ENCODE measurements at regions not wholly inside any gene's neighbourhood (a gene's known extent, or its start where the extent isn't known, plus 50 kb on each side); places are given as distances from the start of the nearest gene placed in this dataset.

DNA sequence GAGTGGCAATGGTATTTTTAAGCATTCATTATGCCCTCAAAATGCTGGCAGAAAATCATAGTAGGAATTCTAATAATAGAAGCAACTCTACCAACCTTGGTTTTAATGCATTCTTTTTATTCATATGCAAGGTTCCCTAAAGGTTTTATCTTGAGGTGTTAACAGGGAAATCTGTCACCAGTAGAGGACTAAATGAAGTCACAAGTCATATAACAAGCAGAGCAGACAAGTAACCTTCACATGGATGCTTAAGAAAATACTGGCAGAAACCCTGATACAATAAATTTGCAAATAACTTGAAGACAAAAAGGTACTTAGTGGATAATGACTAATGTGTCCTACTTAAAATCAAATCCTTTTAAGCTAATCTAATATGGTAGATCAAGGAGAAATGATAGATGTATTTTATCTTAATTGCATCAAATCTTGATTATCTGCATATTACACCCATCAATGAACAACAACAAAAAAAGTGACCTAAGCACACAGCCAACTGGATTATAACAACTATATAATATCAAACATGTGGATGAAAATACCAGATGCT lies 73.3 kb downstream of the RFC3 start:
- ATAC-seq (replicated peaks): no peak
- H3K27me3 Mint-ChIP-seq: no peaks in the 10 kb centered on the region

DNA sequence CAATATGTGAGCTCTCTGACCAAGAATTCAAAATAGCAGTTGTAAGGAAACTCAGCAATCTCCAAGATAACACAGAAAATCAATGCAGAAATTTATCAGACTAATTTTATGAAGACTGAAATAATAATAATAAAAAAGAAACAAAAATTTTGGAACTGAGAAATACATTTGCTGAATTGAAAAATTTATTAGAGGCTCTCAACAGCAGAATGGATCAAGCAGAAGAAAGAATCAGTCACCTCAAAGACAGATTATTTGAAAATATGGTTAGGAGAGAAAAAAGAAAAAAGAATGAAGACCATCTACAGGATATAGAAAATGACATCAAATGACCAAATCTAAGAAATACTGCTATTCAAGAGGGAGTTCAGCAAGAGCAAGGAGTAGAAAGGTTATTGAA lies 75.6 kb downstream of the RFC3 start:
- Mint-ChIP-seq H3K27ac (no peak overlapping the region), H3K9me3 (peaks cover 5 to 39% of the 10 kb centered on the region in 2 donors), H3K4me3 (no peak overlapping the region), H3K36me3 (ENCODE audit: insufficient read depth) (no peaks in the 10 kb centered on the region), H3K4me1 (ENCODE audit: low read depth in 2 of 2) (no peaks in the 10 kb centered on the region), H3K27me3 (no peaks in the 10 kb centered on the region)
- ATAC-seq (replicated peaks): no peak
- no peak for DNase-seq

More for the DNA sequence above, 73.3 kb downstream of the RFC3 start:
- H3K4me1 Mint-ChIP-seq (ENCODE audit: low read depth in 2 of 2): no peaks in the 10 kb centered on the region
- DNase-seq: no peak
- no peak overlapping the region for H3K27ac Mint-ChIP-seq
- H3K4me3 Mint-ChIP-seq: no peak overlapping the region
- H3K9me3 Mint-ChIP-seq: peaks cover 5 to 28% of the 10 kb centered on the region in 2 donors
- no peaks in the 10 kb centered on the region for H3K36me3 Mint-ChIP-seq (ENCODE audit: insufficient read depth)

DNA sequence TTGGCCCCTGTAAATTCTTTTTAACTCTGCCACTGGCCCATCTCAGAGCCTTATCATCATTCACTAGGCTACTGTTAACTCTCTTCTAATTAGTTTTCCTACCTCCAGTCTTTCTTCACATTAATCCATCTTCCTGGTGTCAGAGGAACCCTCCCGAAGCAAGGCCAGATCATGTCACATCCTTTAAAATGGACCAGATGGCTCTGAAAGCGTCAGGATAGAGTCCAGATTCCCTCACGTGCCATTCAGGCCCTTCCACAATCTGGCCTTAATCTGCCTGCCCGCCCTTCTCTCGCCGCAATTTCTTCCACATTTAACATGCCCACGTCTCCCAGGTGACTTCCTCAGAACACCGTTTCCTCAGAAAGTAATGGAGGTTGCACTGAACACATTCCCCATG lies 86.5 kb downstream of the RFC3 start:
- DNase-seq: no peak
- H3K27ac Mint-ChIP-seq: no peak overlapping the region
- no peak overlapping the region for H3K4me3 Mint-ChIP-seq
- ATAC-seq (replicated peaks): no peak
- no peaks in the 10 kb centered on the region for H3K4me1 Mint-ChIP-seq (ENCODE audit: low read depth in 2 of 2)
- H3K9me3 Mint-ChIP-seq: peaks cover 0 to 2% of the 10 kb centered on the region in 2 donors
- H3K36me3 Mint-ChIP-seq (ENCODE audit: insufficient read depth): no peaks in the 10 kb centered on the region
- no peaks in the 10 kb centered on the region for H3K27me3 Mint-ChIP-seq

DNA sequence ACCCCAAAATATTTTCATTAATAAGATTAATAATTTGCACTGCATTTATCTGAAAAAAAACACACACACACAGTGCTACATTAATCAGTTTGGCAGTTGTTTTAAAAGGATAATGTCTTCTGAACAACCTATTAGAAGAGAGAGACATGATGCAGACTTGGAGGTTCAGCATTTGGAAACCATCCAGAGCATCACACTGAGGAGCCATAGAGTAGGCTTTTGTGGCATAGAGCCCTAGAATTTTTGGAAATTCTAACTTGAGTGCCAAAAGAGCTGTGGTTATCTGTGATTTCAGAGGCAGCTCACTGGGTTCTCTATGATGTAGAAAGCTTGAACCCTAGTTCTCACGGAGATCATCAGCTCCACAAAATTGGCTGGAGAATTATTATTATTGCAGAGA lies 90.2 kb downstream of the RFC3 start:
- no peaks in the 10 kb centered on the region for H3K36me3 Mint-ChIP-seq (ENCODE audit: insufficient read depth)
- no peak for DNase-seq
- no peaks in the 10 kb centered on the region for H3K9me3 Mint-ChIP-seq
- H3K27ac Mint-ChIP-seq: no peak overlapping the region
- H3K4me3 Mint-ChIP-seq: no peak overlapping the region
- no peaks in the 10 kb centered on the region for H3K4me1 Mint-ChIP-seq (ENCODE audit: low read depth in 2 of 2)
- H3K27me3 Mint-ChIP-seq: no peaks in the 10 kb centered on the region
- ATAC-seq (replicated peaks): no peak

DNA sequence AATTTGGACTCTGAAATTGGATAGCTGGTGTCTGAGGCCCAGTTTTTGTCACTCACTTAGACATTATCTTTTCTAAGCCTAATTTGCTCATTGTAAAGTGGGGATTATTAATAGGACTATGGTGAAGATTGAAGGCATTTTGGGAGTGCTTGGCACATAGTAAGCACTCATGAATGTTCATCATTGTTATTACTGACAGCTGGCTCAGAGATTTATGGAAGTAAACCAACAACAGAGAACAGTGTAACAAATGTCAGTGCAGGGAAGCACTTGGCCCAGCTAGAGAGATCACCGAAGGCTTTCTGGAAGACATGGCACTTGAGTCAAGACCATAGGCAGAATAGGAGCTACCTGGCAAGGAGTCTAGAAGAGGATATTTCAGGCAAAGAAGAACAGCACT lies 92.3 kb downstream of the RFC3 start:
- Mint-ChIP-seq H3K36me3 (ENCODE audit: insufficient read depth) (no peaks in the 10 kb centered on the region), H3K4me1 (ENCODE audit: low read depth in 2 of 2) (no peaks in the 10 kb centered on the region), H3K27me3 (no peaks in the 10 kb centered on the region), H3K4me3 (no peak overlapping the region), H3K9me3 (no peaks in the 10 kb centered on the region), H3K27ac (no peak overlapping the region)
- no peak for DNase-seq
- ATAC-seq (replicated peaks): no peak

DNA sequence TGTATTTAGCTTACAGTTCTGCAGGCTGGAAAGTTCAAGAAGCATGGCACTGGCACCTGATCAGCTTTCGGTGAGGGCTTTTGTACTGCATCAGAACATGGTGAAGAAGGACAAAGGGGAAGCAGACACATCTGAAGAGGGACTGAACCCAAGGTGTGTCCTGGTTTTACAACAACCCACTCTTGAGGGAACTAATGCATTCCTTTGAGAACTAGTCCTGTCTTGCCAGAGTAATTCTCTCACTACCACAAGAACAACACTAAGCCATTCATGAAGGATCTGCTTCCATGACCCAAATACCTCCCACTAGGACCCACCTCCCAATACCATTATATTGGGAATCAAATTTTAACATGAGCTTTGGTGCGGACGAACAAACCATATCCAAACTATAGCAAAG lies 93.6 kb downstream of the RFC3 start:
- Mint-ChIP-seq H3K27ac (no peak overlapping the region), H3K4me1 (ENCODE audit: low read depth in 2 of 2) (no peaks in the 10 kb centered on the region), H3K27me3 (no peaks in the 10 kb centered on the region), H3K36me3 (ENCODE audit: insufficient read depth) (no peaks in the 10 kb centered on the region), H3K4me3 (no peak overlapping the region), H3K9me3 (no peaks in the 10 kb centered on the region)
- no peak for DNase-seq
- ATAC-seq (replicated peaks): no peak

DNA sequence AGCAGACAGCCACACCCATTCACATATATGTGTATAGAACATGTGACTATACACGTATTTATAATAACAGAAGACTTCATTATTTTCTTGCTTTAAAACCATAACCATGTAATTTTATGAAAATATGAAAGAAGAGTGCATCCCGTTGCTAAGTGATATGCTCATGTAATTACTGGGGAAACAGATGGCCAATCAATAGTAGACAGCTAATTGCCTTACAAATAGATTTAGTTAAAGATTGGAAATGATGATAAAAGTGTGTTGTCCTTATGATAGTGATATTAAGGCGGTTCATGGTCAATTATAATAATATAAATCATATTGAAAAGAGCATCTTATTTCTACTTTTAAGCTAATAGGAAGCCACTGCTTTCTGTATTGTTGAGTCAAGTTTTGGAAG lies 95.9 kb downstream of the RFC3 start:
- Mint-ChIP-seq H3K27ac (no peak overlapping the region), H3K36me3 (ENCODE audit: insufficient read depth) (no peaks in the 10 kb centered on the region), H3K27me3 (no peaks in the 10 kb centered on the region), H3K4me1 (ENCODE audit: low read depth in 2 of 2) (no peaks in the 10 kb centered on the region), H3K4me3 (no peak overlapping the region), H3K9me3 (no peaks in the 10 kb centered on the region)
- DNase-seq (no peak), ATAC-seq (replicated peaks) (no peak)

DNA sequence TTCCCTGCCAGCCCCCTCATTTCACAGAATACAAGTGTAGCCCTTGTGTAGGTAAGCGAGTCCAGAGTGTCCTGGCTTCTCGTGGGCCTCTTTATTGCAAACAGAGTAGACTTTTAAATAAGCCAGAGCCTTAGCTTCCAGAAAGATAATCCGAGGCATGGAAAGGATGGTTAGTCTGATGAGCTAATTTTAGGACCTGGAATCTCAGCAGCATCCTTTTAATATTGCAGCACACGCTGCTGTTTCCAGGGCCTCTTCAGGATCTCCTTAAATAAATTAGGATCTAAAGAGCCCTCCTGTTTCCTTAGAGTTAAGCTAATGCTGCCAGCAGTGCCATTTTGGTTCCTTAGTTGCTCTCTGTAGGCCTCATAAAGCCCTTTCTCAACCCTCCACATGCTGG lies 99.2 kb downstream of the RFC3 start:
- ATAC-seq (replicated peaks) (no peak), DNase-seq (no peak)
- no peaks in the 10 kb centered on the region for H3K4me1 Mint-ChIP-seq (ENCODE audit: low read depth in 2 of 2)
- H3K27ac Mint-ChIP-seq: no peak overlapping the region
- H3K36me3 Mint-ChIP-seq (ENCODE audit: insufficient read depth): no peaks in the 10 kb centered on the region
- H3K4me3 Mint-ChIP-seq: no peak overlapping the region
- H3K27me3 Mint-ChIP-seq: no peaks in the 10 kb centered on the region
- H3K9me3 Mint-ChIP-seq: no peaks in the 10 kb centered on the region

DNA sequence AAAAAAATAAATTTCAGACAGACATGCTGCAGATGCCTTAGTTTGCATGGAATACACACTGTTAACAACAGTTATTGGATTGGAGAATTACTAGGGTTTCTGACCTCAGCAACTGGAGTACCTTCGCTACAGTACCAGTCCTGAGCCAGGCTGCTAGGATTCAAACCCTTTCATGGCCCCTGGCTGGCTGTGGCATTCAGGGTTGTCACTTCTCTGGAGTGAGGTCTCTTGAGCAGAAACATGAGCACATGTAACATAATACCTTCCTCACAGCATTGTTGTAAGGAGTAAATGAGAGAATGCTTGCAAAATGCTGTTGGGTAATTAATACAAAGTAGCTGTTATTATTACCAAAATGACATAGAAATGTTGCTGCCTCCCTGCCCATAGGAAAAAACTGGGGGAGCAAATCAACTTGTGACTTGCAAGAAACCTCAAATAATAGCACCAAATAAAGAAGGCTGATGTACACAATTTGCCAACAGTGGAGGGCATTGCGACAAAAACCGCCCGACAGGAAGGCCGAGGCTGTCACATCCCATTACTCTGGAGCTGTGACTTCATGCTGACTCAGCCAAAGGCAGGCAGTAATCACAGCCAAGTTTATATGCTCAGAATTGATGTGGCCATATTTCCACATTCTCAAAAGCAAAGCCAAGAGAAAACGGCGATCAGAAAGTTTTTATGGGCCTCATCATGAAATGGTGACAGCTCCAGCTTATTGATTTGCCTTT lies 100.4 kb downstream of the RFC3 start:
- H3K4me1 Mint-ChIP-seq (ENCODE audit: low read depth in 2 of 2): no peaks in the 10 kb centered on the region
- H3K36me3 Mint-ChIP-seq (ENCODE audit: insufficient read depth): no peaks in the 10 kb centered on the region
- H3K4me3 Mint-ChIP-seq: no peak overlapping the region
- H3K9me3 Mint-ChIP-seq: no peaks in the 10 kb centered on the region
- DNase-seq (no peak), ATAC-seq (replicated peaks) (no peak)
- no peaks in the 10 kb centered on the region for H3K27me3 Mint-ChIP-seq
- H3K27ac Mint-ChIP-seq: no peak overlapping the region

DNA sequence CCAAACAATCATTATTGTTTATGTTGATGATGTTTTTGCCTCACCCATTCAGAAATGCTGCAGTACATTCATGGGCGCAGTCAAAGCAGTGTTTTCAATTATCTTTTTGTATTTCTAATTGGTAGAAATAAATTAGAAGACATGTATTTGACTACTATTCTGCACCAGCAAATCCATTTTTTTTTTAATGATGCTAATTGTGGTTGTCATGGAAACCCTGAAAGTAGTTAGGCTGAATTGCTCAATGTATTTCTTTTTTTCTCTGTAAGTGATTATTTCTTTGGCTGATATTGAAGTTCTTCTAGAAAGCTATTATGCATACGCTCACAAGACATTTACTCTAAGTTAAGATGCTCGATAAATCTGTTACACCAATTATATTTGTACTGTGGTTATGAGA lies 101.2 kb downstream of the RFC3 start:
- Mint-ChIP-seq H3K27ac (no peak overlapping the region), H3K36me3 (ENCODE audit: insufficient read depth) (no peaks in the 10 kb centered on the region), H3K4me3 (no peak overlapping the region), H3K27me3 (no peaks in the 10 kb centered on the region), H3K4me1 (ENCODE audit: low read depth in 2 of 2) (no peaks in the 10 kb centered on the region), H3K9me3 (no peaks in the 10 kb centered on the region)
- ATAC-seq (replicated peaks) (no peak), DNase-seq (no peak)

DNA sequence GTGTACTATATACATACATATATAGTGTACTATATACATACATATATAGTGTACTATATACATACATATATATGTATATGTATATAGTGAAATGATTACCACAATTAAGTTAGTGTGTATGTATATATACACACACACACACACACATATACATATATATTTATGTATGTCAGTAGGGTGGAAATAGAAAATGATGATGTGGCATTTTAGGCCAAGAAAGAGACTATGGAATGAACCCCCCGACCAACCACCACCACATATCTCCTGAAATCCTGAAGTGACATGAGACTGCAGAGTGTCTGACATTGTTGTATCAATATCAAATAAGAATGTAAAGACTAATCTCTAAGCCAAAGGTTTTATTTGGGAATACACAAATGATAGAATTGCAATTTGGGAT lies 107.6 kb downstream of the RFC3 start:
- H3K27ac Mint-ChIP-seq: no peak overlapping the region
- no peaks in the 10 kb centered on the region for H3K4me1 Mint-ChIP-seq (ENCODE audit: low read depth in 2 of 2)
- H3K27me3 Mint-ChIP-seq: no peaks in the 10 kb centered on the region
- H3K36me3 Mint-ChIP-seq (ENCODE audit: insufficient read depth): no peaks in the 10 kb centered on the region
- no peak for DNase-seq
- H3K4me3 Mint-ChIP-seq: no peak overlapping the region
- no peak for ATAC-seq (replicated peaks)
- no peaks in the 10 kb centered on the region for H3K9me3 Mint-ChIP-seq

DNA sequence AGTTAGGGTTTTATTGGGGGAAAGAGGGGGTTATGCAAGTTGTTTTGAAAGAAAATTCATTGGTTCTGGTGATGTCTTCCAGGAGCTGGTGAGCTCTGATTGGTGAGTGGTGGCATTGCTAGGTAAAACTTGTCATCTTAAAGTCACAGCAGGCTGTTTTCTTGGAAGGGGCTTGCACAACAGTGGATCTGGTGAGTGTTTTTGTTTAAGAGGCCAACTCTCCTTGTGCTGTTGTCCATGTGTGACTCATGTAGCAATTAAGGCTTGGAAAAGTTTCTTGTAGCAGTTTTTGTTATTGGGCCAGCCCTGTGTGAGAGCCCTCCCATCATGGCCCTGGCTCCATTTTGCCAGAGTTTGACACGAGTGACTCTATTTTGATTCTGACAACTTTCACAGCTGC lies 109.4 kb downstream of the RFC3 start:
- Mint-ChIP-seq H3K4me1 (ENCODE audit: low read depth in 2 of 2) (no peaks in the 10 kb centered on the region), H3K9me3 (no peaks in the 10 kb centered on the region), H3K36me3 (ENCODE audit: insufficient read depth) (no peaks in the 10 kb centered on the region), H3K27ac (no peak overlapping the region), H3K27me3 (no peaks in the 10 kb centered on the region), H3K4me3 (no peak overlapping the region)
- no peak for ATAC-seq (replicated peaks)
- no peak for DNase-seq

DNA sequence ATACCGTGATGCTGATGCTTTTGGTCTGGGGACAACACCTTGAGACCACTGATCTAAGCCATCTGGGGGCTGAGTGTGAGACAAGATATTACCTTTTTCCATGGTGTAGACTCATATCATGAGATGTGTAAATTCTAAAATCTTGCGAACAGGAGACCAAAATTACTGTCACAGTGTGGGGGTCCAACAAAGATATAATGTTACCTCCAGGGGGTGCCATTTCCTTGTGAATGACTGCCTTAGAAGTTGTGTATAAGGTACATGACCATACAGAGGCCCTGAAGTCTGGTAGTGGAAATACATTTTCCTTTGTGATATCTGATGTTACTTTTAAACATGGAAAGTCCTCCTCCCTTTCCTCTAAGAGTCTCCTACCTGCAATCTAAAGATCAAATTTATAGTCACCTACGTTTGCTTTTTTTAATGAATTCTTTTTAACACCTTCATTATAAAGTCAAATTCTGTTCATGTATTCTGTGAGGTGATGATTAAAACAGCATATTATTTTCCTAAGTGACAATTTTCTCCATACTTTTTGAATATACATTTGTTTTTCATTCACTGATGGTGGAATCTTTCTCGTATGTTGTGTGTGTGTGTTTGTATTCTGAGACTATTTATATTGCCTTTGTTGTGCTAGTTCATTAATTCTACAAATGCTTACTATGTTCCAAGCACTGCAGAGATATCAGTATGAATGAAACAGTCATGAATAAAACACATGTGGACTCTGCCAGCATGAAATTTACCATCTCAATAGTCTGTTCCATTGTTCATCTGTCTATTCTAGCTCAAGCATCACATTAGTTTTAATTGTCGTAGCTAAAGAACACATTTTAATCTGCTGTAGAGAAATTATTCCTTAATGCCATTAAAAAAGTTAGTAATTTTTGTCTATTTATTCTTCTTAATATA lies 113.7 kb downstream of the RFC3 start:
- no peaks in the 10 kb centered on the region for H3K4me1 Mint-ChIP-seq (ENCODE audit: low read depth in 2 of 2)
- H3K9me3 Mint-ChIP-seq: no peaks in the 10 kb centered on the region
- no peaks in the 10 kb centered on the region for H3K36me3 Mint-ChIP-seq (ENCODE audit: insufficient read depth)
- no peak overlapping the region for H3K4me3 Mint-ChIP-seq
- no peak for DNase-seq
- no peak overlapping the region for H3K27ac Mint-ChIP-seq
- no peak for ATAC-seq (replicated peaks)
- no peaks in the 10 kb centered on the region for H3K27me3 Mint-ChIP-seq

All from effector memory CD8-positive, alpha-beta T cell (primary cell).